ENCODE measurements at regions not wholly inside any gene's neighbourhood (a gene's known extent, or its start where the extent isn't known, plus 50 kb on each side); places are given as distances from the start of the nearest gene placed in this dataset.

- POLR2A ChIA-PET (ENCODE audit: low non-redundant PET) = no interaction called here
- no peak overlapping the region for H3K27ac ChIP-seq
- TF ChIP-seq CTCF (conservative IDR thresholded peaks at IDR 0.05; ENCODE audit: low read depth) = no peak
Measured at GRCh38 chr16:6266703-6267102, 1065.9 kb upstream of the RBFOX1 start.

GRCh38 chr16:6265968-6266367, 1066.7 kb upstream of the RBFOX1 start:
- ChIA-PET POLR2A (ENCODE audit: low non-redundant PET) (no interaction called here), CTCF (interaction anchor here (0.7 kb wide), 1 partner anchor 49 kb away, joined by 4 read pairs; no protein-coding TSS in a partner anchor)
- no peak for TF ChIP-seq CTCF (conservative IDR thresholded peaks at IDR 0.05; ENCODE audit: low read depth)
- no peak for DNase-seq (ENCODE audit: low spot score)
- no peak overlapping the region for H3K27ac ChIP-seq

More at GRCh38 chr16:6266703-6267102, 1065.9 kb upstream of the RBFOX1 start:
- CTCF ChIA-PET = no interaction called here
- DNase-seq (ENCODE audit: low spot score) = no peak

GRCh38 chr16:6258056-6258455, 1074.6 kb upstream of the RBFOX1 start:
- TF ChIP-seq CTCF (conservative IDR thresholded peaks at IDR 0.05; ENCODE audit: low read depth) = no peak
- no peak overlapping the region for H3K27ac ChIP-seq
- ChIA-PET POLR2A (ENCODE audit: low non-redundant PET) (no interaction called here), CTCF (no interaction called here)
- DNase-seq (ENCODE audit: low spot score) = no peak

- ChIA-PET CTCF (no interaction called here), POLR2A (ENCODE audit: low non-redundant PET) (no interaction called here)
- no peak overlapping the region for H3K27ac ChIP-seq
- no peak for TF ChIP-seq CTCF (conservative IDR thresholded peaks at IDR 0.05; ENCODE audit: low read depth)
- no peak for DNase-seq (ENCODE audit: low spot score)
Measured at GRCh38 chr16:6252541-6252940, 1080.1 kb upstream of the RBFOX1 start.

GRCh38 chr16:6250511-6250910, 1082.1 kb upstream of the RBFOX1 start:
- no peak for DNase-seq (ENCODE audit: low spot score)
- no peak for TF ChIP-seq CTCF (conservative IDR thresholded peaks at IDR 0.05; ENCODE audit: low read depth)
- CTCF ChIA-PET = no interaction called here
- POLR2A ChIA-PET (ENCODE audit: low non-redundant PET) = no interaction called here
- no peak overlapping the region for H3K27ac ChIP-seq

- no peak overlapping the region for H3K27ac ChIP-seq
- CTCF ChIA-PET = no interaction called here
- no peak for TF ChIP-seq CTCF (conservative IDR thresholded peaks at IDR 0.05; ENCODE audit: low read depth)
- POLR2A ChIA-PET (ENCODE audit: low non-redundant PET) = no interaction called here
- no peak for DNase-seq (ENCODE audit: low spot score)
Measured at GRCh38 chr16:6249863-6250262, 1082.8 kb upstream of the RBFOX1 start.

- no peak for TF ChIP-seq CTCF (conservative IDR thresholded peaks at IDR 0.05; ENCODE audit: low read depth)
- DNase-seq (ENCODE audit: low spot score) = no peak
- H3K27ac ChIP-seq = no peak overlapping the region
- CTCF ChIA-PET = interaction anchor here (1.1 kb wide), 1 partner anchor 1019 kb away, joined by 3 read pairs; no protein-coding TSS in a partner anchor
- POLR2A ChIA-PET (ENCODE audit: low non-redundant PET) = no interaction called here
Measured at GRCh38 chr16:6248199-6248598, 1084.4 kb upstream of the RBFOX1 start.

Measured in RWPE1 (cell line).